GM18519 (cell line): ENCODE measurements at regions not wholly inside any gene's neighbourhood (a gene's known extent, or its start where the extent isn't known, plus 50 kb on each side); places are given as distances from the start of the nearest gene placed in this dataset.

Source experiments
- ATAC-seq: cut with Tn5 transposase; IDR thresholded peaks from one replicate; pipeline ENCODE4 v1.9.1; 2021; ENCODE audit warnings: mild to moderate bottlenecking, moderate library complexity; ENCODE audit not compliant: unreplicated experiment, low FRiP score

- ATAC-seq = no peak
These were observed 93.7 kb upstream of the SPON1 start for GRCh38 chr11:13868710-13869397.

GRCh38 chr11:13869398-13869886, 93.1 kb upstream of the SPON1 start:
- ATAC-seq = no peak

- no peak for ATAC-seq
These were observed 87.9 kb upstream of the SPON1 start for GRCh38 chr11:13874597-13874996.

- no peak for ATAC-seq
These were observed 86.9 kb upstream of the SPON1 start for GRCh38 chr11:13875643-13876042.

GRCh38 chr11:13876423-13876822, 86.1 kb upstream of the SPON1 start:
- ATAC-seq = no peak

GRCh38 chr11:13878077-13878476, 84.4 kb upstream of the SPON1 start:
- no peak for ATAC-seq

GRCh38 chr11:13880634-13881033, 81.9 kb upstream of the SPON1 start:
- no peak for ATAC-seq

- no peak for ATAC-seq
These were observed 81.2 kb upstream of the SPON1 start for GRCh38 chr11:13881226-13881905.

GRCh38 chr11:13883042-13883441, 79.5 kb upstream of the SPON1 start:
- peak; percentile 88 for ATAC-seq

- no peak for ATAC-seq
These were observed 78.9 kb upstream of the SPON1 start for GRCh38 chr11:13883589-13883988.

GRCh38 chr11:13884158-13884799, 78.2 kb upstream of the SPON1 start:
- no peak for ATAC-seq

- no peak for ATAC-seq
These were observed 77.4 kb upstream of the SPON1 start for GRCh38 chr11:13885083-13885482.

- no peak for ATAC-seq
These were observed 72.8 kb upstream of the SPON1 start for GRCh38 chr11:13889552-13890249.

GRCh38 chr11:13891911-13892310, 70.6 kb upstream of the SPON1 start:
- ATAC-seq = no peak

- no peak for ATAC-seq
These were observed 66.1 kb upstream of the SPON1 start for GRCh38 chr11:13896175-13896980.

GRCh38 chr11:13896981-13897353, 65.6 kb upstream of the SPON1 start:
- no peak for ATAC-seq

- no peak for ATAC-seq
These were observed 64.8 kb upstream of the SPON1 start for GRCh38 chr11:13897646-13898276.

GRCh38 chr11:13899603-13900002, 62.9 kb upstream of the SPON1 start:
- ATAC-seq = no peak

- ATAC-seq = no peak
These were observed 60.0 kb upstream of the SPON1 start for GRCh38 chr11:13902523-13902922.
